ENCODE measurements at regions not wholly inside any gene's neighbourhood (a gene's known extent, or its start where the extent isn't known, plus 50 kb on each side); places are given as distances from the start of the nearest gene placed in this dataset.

DNA sequence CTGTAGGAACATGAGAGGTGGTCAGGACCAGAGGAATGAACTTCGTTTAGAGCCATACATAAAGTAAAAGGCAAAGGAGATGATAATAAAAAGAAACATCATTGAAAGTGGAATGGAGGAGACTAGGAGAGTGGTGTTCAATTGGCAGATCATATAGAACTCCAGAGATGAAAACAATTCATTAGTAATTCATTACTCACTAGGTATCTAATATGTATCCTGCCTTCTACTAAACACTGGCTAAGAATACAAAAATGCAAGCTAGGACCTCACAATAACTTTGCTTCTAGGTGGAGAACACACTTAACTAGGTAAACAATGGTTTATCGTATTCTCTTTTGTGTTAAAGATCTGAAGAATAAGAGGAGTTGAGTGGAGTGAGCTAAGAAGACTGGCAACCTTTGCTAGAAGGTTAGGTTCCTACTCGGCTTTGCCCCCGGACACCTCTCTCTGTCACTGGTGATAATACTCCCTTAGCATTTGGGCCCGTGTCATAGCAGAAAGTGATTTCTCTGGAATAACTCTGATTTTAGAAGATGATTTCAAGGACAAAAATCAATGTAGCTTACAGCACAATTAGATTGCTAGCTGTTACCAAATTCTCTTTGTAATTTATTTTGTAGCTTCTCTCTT lies 88.6 kb upstream of the IFNE start:
- no peak overlapping the region for H3K4me3 ChIP-seq (ENCODE audit: control insufficient read depth, low read depth, low read length)
- TF ChIP-seq, protein P1, sequence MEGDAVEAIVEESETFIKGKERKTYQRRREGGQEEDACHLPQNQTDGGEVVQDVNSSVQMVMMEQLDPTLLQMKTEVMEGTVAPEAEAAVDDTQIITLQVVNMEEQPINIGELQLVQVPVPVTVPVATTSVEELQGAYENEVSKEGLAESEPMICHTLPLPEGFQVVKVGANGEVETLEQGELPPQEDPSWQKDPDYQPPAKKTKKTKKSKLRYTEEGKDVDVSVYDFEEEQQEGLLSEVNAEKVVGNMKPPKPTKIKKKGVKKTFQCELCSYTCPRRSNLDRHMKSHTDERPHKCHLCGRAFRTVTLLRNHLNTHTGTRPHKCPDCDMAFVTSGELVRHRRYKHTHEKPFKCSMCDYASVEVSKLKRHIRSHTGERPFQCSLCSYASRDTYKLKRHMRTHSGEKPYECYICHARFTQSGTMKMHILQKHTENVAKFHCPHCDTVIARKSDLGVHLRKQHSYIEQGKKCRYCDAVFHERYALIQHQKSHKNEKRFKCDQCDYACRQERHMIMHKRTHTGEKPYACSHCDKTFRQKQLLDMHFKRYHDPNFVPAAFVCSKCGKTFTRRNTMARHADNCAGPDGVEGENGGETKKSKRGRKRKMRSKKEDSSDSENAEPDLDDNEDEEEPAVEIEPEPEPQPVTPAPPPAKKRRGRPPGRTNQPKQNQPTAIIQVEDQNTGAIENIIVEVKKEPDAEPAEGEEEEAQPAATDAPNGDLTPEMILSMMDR (conservative IDR thresholded peaks at IDR 0.05; ENCODE audit: control insufficient read depth, insufficient read depth, low read depth, low read length) = no peak
- DNase-seq (ENCODE audit: low read depth) = no peak

DNA sequence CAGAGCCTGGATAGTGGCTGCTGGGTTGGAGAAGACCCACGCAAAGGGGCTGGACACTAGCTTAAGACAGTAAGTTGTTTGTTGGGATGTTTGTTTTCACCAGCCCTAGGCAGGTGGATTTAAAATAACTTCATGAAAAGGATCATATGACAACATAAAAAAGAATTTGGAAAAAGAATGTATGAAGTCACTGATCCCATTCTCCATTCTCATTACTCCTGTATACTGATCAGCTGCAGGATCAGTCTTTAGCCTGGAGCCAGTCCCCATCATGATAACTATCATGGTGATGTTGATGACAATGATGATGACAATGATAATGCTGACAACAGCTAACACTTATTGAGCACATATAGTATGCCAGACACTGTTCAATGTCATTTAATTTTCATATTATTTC lies 92.1 kb upstream of the IFNE start:
- DNase-seq (ENCODE audit: low read depth) = no peak
- TF ChIP-seq, protein P1 (conservative IDR thresholded peaks at IDR 0.05; ENCODE audit: control insufficient read depth, insufficient read depth, low read depth, low read length) = no peak
- no peak overlapping the region for H3K4me3 ChIP-seq (ENCODE audit: control insufficient read depth, low read depth, low read length)

DNA sequence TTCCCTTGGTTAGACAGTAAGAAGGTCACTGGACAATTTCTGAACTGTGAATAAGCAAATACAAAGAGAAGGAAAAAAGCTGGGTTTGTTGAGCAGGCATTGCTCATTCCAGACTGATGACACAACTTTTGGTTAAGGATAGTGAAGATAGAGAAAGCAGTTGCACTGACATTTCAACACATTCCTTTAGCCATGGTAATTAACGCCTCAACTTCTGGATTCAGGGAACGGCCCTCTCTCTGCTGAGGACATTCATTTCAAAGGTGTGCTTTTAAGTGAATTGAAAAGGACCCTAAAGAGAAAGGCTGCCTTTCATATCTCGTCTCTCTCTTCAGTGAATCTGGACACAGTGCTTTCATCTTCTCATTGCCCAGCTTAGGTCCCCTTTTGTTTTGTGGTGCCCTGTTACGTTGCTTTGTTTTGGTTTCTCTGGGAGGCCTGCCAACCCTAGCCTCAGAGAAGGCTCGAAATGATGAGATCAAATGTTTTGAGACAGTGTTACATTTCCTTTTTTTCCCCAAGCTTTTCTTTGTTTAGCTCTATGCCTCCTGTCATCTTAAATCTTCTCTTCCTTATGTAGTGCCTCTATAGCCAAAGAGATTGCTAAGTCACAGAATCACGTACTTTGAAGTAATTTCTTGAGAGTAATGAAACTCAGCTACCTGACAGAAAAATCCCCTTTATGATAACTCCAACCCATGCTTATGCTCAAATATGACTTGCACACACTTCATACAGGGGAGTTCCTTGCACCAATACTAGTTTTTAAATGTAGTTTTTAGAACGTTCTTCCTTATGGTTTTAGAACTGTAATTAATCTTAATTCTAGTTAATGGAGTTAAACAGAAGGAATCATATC lies 94.4 kb upstream of the IFNE start:
- TF ChIP-seq, protein P1 (conservative IDR thresholded peaks at IDR 0.05; ENCODE audit: control insufficient read depth, insufficient read depth, low read depth, low read length) = no peak
- peak overlapping the region; percentile 31 for H3K4me3 ChIP-seq (ENCODE audit: control insufficient read depth, low read depth, low read length)
- DNase-seq (ENCODE audit: low read depth) = peak; percentile 89

DNA sequence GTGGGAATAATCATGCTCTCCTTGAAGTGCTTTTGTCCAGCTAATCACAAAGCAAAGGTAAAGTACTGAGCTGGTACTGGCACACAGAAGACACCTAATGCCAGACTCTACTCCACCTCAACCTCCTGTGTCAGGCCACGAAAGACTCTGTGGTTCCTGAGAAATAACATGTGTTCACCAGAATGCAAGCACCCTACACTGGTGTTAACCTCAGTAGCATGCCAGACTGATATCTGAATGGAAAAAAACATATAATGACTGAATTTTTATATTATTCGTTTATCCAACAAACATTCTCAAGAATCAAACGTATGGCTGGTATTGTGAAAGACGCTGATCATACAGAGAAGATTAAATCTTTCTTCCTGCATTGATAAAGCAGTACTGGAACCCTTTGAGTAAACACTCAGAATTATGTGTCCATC lies 97.1 kb upstream of the IFNE start:
- DNase-seq (ENCODE audit: low read depth) = no peak
- TF ChIP-seq, protein P1 (conservative IDR thresholded peaks at IDR 0.05; ENCODE audit: control insufficient read depth, insufficient read depth, low read depth, low read length) = no peak
- H3K4me3 ChIP-seq (ENCODE audit: control insufficient read depth, low read depth, low read length) = no peak overlapping the region

DNA sequence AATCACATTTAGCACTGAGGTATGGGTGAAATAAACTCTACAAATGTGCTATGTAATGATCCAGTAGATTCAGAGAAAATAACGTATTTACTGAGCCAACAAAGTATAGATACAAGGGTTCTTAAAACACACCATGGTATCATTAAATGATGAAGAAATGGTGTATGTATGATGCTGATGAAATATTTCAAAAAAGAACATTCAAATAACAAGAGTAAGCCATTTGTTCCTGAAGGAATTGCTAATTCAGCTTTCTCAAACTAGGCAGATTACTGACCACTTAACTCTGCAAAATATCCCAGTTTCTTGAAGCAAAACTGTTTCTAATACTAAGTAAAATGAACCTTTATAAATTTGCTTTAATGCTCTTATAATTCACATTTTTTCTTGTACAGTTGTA lies 97.6 kb upstream of the IFNE start:
- no peak for DNase-seq (ENCODE audit: low read depth)
- TF ChIP-seq, protein P1 (conservative IDR thresholded peaks at IDR 0.05; ENCODE audit: control insufficient read depth, insufficient read depth, low read depth, low read length) = no peak
- H3K4me3 ChIP-seq (ENCODE audit: control insufficient read depth, low read depth, low read length) = no peak overlapping the region

DNA sequence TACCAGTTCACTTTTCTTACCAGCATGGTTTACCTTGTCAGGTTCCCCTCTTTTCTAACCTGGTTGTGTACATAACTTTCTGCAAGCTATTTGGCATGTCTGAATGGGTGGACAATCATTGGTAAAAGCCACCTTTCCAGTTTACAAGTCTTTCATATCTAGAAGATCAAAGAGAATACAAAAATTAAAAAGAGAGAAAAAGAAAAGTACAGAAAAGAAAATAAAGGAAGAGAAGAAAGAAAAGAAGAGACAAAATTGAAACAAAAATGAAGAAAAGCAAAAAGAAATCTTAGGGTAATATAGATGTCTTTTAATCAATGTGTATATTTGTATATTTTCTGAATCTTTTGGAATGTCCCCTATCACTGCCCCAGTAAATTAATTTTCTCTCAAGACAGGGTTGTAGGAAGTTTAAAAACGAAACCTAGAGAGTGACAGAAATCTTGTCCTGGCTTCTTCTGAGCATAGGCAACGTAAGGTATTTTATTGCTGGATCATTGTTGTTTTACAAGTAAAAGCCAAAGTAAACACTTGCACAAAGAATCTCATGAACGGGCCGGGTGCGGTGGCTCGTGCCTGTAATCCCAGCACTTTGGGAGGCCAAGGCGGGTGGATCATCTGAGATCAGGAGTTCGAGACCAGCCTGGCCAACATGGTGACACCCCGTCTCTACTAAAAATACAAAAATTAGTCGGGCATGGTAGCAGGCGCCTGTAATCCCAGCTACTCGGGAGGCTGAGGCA lies 98.7 kb upstream of the IFNE start:
- H3K4me3 ChIP-seq (ENCODE audit: control insufficient read depth, low read depth, low read length) = no peak overlapping the region
- TF ChIP-seq, protein P1 (conservative IDR thresholded peaks at IDR 0.05; ENCODE audit: control insufficient read depth, insufficient read depth, low read depth, low read length) = no peak
- DNase-seq (ENCODE audit: low read depth) = no peak
